ENCODE measurements at regions not wholly inside any gene's neighbourhood (a gene's known extent, or its start where the extent isn't known, plus 50 kb on each side); places are given as distances from the start of the nearest gene placed in this dataset.

- H2AFZ ChIP-seq (ENCODE audit: low read depth), result no peak overlapping the region
- no peaks in the 10 kb centered on the region for H3F3A ChIP-seq (replicated peaks; ENCODE audit: insufficient read depth)
- WGBS (ENCODE audit: low lambda C conversion rate), result 52% methylated on average over 11 of the region's 11 CpGs
- H3K9ac ChIP-seq, result no peak overlapping the region
- ChIA-PET POLR2A (interaction anchor here (0.5 kb wide), 1 partner anchor 593 kb away, joined by 3 read pairs; no protein-coding TSS in a partner anchor), CTCF (no interaction called here)
- H3K27me3 ChIP-seq (ENCODE audit: insufficient read depth), result no peaks in the 10 kb centered on the region
- H3K4me2 ChIP-seq, result no peak overlapping the region
- no peak overlapping the region for H3K4me3 ChIP-seq (ENCODE audit: low read depth in 2 of 2, low read length in 1 of 2)
- H3K27ac ChIP-seq (ENCODE audit: low read depth in 2 of 2, low read length in 1 of 2), result no peak overlapping the region
- H4K20me1 ChIP-seq (ENCODE audit: insufficient read depth), result no peaks in the 10 kb centered on the region
- no peaks in the 10 kb centered on the region for H3K9me2 ChIP-seq
- no peaks in the 10 kb centered on the region for H3K36me3 ChIP-seq (replicated peaks in 1 of 2; ENCODE audit: control insufficient read depth in 1 of 2, insufficient read depth in 2 of 2, low read length in 1 of 2)
- H3K79me2 ChIP-seq (ENCODE audit: insufficient read depth), result no peaks in the 10 kb centered on the region
- H3K9me3 ChIP-seq, result no peaks in the 10 kb centered on the region
- peak; percentile 33 for DNase-seq
- TF ChIP-seq RAD21 (IDR thresholded peaks at IDR 0.05; ENCODE audit: low read length) (no peak), REST (IDR thresholded peaks at IDR 0.05; ENCODE audit: low read depth, low read length) (no peak), ELF1 (IDR thresholded peaks at IDR 0.05) (no peak), JUND (IDR thresholded peaks at IDR 0.05) (no peak), FOSL2 (IDR thresholded peaks at IDR 0.05; ENCODE audit: borderline replicate concordance, low read depth) (no peak), CHD2 (IDR thresholded peaks at IDR 0.05; ENCODE audit: low read length, partially characterized antibody) (no peak), TCF12 (IDR thresholded peaks at IDR 0.05) (no peak), NFIC (IDR thresholded peaks at IDR 0.05; ENCODE audit: borderline replicate concordance) (no peak), EZH2phosphoT487 (IDR thresholded peaks at IDR 0.05; ENCODE audit: borderline replicate concordance, low read depth) (no peak), FOXM1 (IDR thresholded peaks at IDR 0.05; ENCODE audit: low read depth) (no peak), MEF2A (IDR thresholded peaks at IDR 0.05; ENCODE audit: borderline replicate concordance, low read depth) (no peak), EP300 (IDR thresholded peaks at IDR 0.05; ENCODE audit: borderline replicate concordance in 1 of 2, low read depth in 1 of 2, low read length in 1 of 2) (no peak), IRF3 (IDR thresholded peaks at IDR 0.05; ENCODE audit: low read depth, low read length) (no peak), POLR2AphosphoS5 (IDR thresholded peaks at IDR 0.05; ENCODE audit: low read depth, low read length) (no peak), RCOR1 (IDR thresholded peaks at IDR 0.05; ENCODE audit: low read length) (no peak)
- TF ChIP-seq, protein P1, sequence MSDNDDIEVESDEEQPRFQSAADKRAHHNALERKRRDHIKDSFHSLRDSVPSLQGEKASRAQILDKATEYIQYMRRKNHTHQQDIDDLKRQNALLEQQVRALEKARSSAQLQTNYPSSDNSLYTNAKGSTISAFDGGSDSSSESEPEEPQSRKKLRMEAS (IDR thresholded peaks at IDR 0.05; ENCODE audit: low read depth), result no peak
- H3K4me1 ChIP-seq (ENCODE audit: control insufficient read depth in 1 of 2, insufficient read depth in 2 of 2, low read depth in 1 of 2, low read length in 1 of 2), result peaks cover 0 to 13% of the 10 kb centered on the region in 2 experiments; a peak in 1 of 4 replicates
Observed at GRCh38 chr2:16067866-16068551, 127.7 kb downstream of the MYCN start.
